Bronchial epithelial cell (primary cell): ENCODE measurements at regions not wholly inside any gene's neighbourhood (a gene's known extent, or its start where the extent isn't known, plus 50 kb on each side); places are given as distances from the start of the nearest gene placed in this dataset.

Experiments used
- DNase-seq: peaks from one replicate; pipeline ENCODE4 v3.0.0-alpha.2; 2010; ENCODE audit warnings: low read depth
- FAIRE-seq: peaks from 2 replicates; lab custom pipeline; 2011; peaks lifted over from hg19 to GRCh38; lab: Jason Lieb, UNC
- H3K27me3 ChIP-seq: 2 replicates; pipeline ENCODE4 v1.5.1; 2011; ENCODE audit warnings: low read length; ENCODE audit not compliant: control insufficient read depth, insufficient read depth
- H3K36me3 ChIP-seq: 2 replicates; pipeline ENCODE4 v1.5.1; 2011; ENCODE audit warnings: low read length; ENCODE audit not compliant: control insufficient read depth, insufficient read depth
- H3K4me3 ChIP-seq: 2 replicates; pipeline ENCODE4 v1.5.1; 2011; ENCODE audit warnings: mild to moderate bottlenecking, low read depth, low read length, control low read depth
- CTCF ChIP-seq: IDR thresholded peaks from 2 replicates; pipeline ENCODE4 v1.5.1; 2011; ENCODE audit warnings: mild to moderate bottlenecking, moderate library complexity, low read length, control low read depth, inconsistent platforms; ENCODE audit not compliant: insufficient read depth, severe bottlenecking

- no peak for TF ChIP-seq CTCF
- DNase-seq (no peak), FAIRE-seq (no peak)
- Histone ChIP-seq H3K4me3 (no peak overlapping the region), H3K36me3 (no peaks in the 10 kb centered on the region), H3K27me3 (no peaks in the 10 kb centered on the region)
Observed at GRCh38 chr5:158544388-158545339, 555.1 kb downstream of the EBF1 start.

- TF ChIP-seq CTCF, result no peak
- Histone ChIP-seq H3K36me3 (no peaks in the 10 kb centered on the region), H3K27me3 (no peaks in the 10 kb centered on the region), H3K4me3 (no peak overlapping the region)
- FAIRE-seq (no peak), DNase-seq (no peak)
Observed at GRCh38 chr5:158543539-158544387, 556.0 kb downstream of the EBF1 start.

GRCh38 chr5:158541536-158542297 lies 558.0 kb downstream of the EBF1 start:
- FAIRE-seq (no peak), DNase-seq (no peak)
- TF ChIP-seq CTCF, result no peak
- H3K4me3 ChIP-seq, result no peak overlapping the region
- no peaks in the 10 kb centered on the region for H3K36me3 ChIP-seq
- no peaks in the 10 kb centered on the region for H3K27me3 ChIP-seq

- no peak overlapping the region for H3K4me3 ChIP-seq
- FAIRE-seq (no peak), DNase-seq (no peak)
- TF ChIP-seq CTCF, result no peak
- H3K27me3 ChIP-seq, result no peaks in the 10 kb centered on the region
- no peaks in the 10 kb centered on the region for H3K36me3 ChIP-seq
Observed at GRCh38 chr5:158538506-158539074, 561.1 kb downstream of the EBF1 start.

- no peak overlapping the region for H3K4me3 ChIP-seq
- H3K27me3 ChIP-seq, result no peaks in the 10 kb centered on the region
- no peaks in the 10 kb centered on the region for H3K36me3 ChIP-seq
- no peak for TF ChIP-seq CTCF
- FAIRE-seq (no peak), DNase-seq (no peak)
Observed at GRCh38 chr5:158537366-158537765, 562.4 kb downstream of the EBF1 start.
